ENCODE measurements at regions not wholly inside any gene's neighbourhood (a gene's known extent, or its start where the extent isn't known, plus 50 kb on each side); places are given as distances from the start of the nearest gene placed in this dataset.

GRCh38 chr14:59038746-59039145 lies 149.7 kb upstream of the DAAM1 start:
- TF ChIP-seq POLR2A (IDR thresholded peaks at IDR 0.05) (no peak), POLR2AphosphoS5 (IDR thresholded peaks at IDR 0.05) (no peak)
- TF ChIP-seq, protein P1, sequence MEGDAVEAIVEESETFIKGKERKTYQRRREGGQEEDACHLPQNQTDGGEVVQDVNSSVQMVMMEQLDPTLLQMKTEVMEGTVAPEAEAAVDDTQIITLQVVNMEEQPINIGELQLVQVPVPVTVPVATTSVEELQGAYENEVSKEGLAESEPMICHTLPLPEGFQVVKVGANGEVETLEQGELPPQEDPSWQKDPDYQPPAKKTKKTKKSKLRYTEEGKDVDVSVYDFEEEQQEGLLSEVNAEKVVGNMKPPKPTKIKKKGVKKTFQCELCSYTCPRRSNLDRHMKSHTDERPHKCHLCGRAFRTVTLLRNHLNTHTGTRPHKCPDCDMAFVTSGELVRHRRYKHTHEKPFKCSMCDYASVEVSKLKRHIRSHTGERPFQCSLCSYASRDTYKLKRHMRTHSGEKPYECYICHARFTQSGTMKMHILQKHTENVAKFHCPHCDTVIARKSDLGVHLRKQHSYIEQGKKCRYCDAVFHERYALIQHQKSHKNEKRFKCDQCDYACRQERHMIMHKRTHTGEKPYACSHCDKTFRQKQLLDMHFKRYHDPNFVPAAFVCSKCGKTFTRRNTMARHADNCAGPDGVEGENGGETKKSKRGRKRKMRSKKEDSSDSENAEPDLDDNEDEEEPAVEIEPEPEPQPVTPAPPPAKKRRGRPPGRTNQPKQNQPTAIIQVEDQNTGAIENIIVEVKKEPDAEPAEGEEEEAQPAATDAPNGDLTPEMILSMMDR (IDR thresholded peaks at IDR 0.05), result no peak
